ENCODE measurements at regions not wholly inside any gene's neighbourhood (a gene's known extent, or its start where the extent isn't known, plus 50 kb on each side); places are given as distances from the start of the nearest gene placed in this dataset.
"Not testable (repeated sequence)": the region's sequence is repeated elsewhere in the genome, so short reads cannot be mapped to it uniquely, and the experiment has no call there.

DNA sequence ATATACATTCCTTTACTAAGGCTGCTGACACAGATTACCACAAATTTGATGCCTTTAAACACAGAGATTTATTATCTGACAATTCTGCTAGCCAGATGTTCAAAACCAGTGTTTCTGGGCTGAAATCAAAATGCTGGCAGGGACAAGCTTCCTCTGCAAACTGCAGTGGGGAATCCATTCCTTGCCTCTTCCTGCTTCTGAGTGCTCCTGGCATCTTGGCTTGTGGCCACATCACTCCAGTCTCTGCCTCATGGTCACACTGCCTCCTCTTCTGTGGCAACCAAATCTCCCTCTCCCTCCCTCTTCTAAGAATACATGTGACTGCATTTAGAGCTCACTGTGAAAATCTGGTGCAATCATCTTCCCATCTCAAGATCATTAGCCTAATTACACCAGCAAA lies 235.7 kb downstream of the TTC8 start:
- no peak for DNase-seq (ENCODE audit: low read depth in 3 of 3, low spot score in 1 of 3)

DNA sequence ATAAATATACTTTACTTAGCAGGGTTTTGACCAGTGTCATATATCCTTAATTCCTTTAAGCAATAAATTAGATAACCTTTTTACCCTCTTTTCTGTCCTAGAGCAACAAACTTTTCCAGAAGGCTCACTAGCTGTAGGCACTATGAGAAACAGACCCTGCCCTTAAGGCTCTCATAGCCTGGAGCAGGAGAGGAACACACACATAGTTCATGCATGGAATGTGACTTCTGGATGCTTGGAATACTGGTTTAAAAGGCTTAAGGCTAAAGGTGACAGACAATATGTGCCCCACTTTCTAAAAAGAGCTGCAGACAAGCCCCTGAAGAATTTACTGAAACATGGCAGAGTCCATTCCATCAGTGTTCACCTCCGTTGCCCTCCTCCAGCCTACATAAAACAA lies 237.2 kb downstream of the TTC8 start:
- no peak for DNase-seq (ENCODE audit: low read depth in 3 of 3, low spot score in 1 of 3)

GRCh38 chr14:89065879-89066278 lies 241.4 kb downstream of the TTC8 start:
- no peak for DNase-seq (ENCODE audit: low read depth in 3 of 3, low spot score in 1 of 3)

DNA sequence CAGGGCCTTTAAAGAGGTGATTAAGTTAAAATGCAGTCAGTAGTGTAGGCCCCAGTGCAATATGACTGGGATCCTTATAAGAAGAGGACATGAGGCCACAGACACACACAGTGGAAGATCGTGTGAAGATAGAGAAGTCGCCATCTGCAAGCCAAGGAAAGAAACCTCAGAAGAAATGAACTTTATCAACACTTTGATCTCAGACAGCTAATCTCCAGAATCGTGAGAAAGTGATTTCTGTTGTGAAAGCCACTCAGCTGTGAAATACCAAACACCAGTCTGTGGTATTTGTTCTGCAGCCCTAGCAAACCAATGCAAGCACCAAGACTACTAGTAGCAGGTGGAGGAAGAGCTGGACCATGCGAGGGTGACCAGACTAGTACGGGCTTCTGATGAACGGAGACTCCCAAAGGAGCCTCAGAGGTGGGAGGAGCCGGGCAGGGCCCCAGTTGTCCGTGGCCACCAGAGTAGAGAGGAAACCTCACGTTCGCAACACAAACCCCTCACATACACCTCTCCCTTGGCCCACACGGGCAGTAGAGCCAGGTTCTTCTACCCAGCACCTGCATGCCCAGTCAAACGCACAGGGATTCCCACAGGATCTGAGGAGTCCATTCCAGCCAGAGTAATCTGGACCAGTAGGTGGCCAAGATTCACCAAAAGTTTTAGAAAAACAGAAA lies 243.0 kb downstream of the TTC8 start:
- no peak for DNase-seq (ENCODE audit: low read depth in 3 of 3, low spot score in 1 of 3)

DNA sequence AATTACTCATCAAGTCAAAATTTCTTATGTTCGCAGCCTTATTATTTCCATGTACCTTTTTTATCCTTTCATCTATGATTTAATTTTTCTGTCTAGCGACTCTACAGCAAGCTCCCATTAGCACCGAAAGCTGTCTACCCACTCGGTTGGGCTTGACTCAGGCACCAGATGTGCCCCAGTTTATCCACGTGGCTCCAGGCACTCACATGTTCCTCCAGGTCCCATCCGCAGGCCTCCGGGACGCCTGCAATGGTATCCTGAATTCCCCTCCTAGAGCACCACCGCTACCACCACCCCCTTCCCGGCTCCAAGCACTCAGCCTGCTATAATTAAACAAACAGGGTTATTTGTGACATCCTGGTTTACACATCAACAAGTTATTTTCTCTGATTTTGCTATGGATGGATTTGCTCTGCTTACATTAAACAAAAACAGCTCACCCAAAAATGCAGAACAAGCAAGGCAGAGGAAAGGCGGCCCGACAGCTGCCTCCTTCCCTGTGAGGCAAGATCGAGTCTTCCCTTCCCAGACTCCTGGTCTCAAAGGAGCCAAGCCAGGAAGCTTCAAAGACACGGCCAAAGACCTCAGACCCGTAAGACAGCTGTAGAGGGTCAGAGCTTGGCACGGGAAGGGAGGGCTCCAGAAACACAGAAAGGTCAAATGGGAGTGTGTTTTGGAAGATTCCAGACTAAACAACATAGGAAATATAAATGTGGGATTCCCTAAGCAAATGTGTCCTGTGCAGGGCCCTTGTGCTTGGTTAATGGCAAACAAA lies 253.8 kb downstream of the TTC8 start:
- no peak for DNase-seq (ENCODE audit: low read depth in 3 of 3, low spot score in 1 of 3)

GRCh38 chr14:89085231-89085731 lies 260.8 kb downstream of the TTC8 start:
- no peak for DNase-seq (ENCODE audit: low read depth in 3 of 3, low spot score in 1 of 3)

DNA sequence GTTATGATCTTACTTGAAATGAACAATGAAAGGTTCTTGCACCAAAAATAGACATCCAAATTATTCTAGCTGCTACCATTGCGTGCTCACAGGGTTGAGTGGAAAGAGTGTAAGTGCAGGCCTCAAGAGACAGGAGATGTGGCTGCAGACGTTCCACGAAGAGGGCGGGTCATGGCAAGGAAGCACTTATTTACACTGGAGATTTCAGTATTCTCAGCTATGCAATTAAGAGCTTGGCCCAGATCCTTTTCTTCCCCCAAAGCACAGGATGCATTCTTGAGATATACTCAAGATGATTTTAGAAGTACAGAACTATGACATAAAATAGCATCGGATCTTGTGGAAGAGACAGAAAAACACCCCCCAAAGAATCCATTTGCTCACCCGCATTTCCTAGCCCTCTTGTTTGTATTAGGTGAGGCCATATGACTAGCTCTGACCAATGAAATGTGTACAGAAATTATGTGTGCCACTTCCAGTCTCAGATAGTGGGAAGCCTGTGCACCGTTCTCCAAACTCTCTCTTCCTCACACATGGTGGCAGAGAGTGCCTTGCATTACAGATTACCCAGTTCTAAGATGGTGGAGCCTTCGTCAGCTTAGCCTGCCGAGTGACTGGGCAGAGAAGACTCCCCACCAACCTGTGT lies 261.4 kb downstream of the TTC8 start:
- no peak for DNase-seq (ENCODE audit: low read depth in 3 of 3, low spot score in 1 of 3)

- no peak for DNase-seq (ENCODE audit: low read depth in 3 of 3, low spot score in 1 of 3)
Measured at GRCh38 chr14:89088530-89088929, 264.1 kb downstream of the TTC8 start.

DNA sequence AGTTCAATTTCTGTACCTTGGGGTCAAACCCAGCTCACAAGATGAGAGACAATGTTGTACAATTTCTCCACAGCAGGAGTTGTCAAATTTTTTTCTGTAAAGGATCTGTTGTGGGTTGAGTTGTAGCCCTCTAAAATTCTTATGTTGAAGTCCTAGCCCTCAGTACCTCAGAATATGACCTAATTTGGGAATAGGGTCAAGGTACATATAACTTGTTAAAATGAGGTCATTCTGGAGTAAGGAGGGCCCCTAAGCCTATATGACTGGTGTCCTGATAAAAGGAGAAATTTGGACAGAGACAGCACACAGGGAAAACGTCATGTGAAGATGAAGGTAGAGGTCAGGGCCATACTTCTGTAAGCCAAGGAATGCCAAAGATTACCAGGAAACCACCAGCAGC lies 264.9 kb downstream of the TTC8 start:
- DNase-seq (ENCODE audit: low read depth in 3 of 3, low spot score in 1 of 3), result no peak

GRCh38 chr14:89091781-89092180 lies 267.3 kb downstream of the TTC8 start:
- no peak for DNase-seq (ENCODE audit: low read depth in 3 of 3, low spot score in 1 of 3)

DNA sequence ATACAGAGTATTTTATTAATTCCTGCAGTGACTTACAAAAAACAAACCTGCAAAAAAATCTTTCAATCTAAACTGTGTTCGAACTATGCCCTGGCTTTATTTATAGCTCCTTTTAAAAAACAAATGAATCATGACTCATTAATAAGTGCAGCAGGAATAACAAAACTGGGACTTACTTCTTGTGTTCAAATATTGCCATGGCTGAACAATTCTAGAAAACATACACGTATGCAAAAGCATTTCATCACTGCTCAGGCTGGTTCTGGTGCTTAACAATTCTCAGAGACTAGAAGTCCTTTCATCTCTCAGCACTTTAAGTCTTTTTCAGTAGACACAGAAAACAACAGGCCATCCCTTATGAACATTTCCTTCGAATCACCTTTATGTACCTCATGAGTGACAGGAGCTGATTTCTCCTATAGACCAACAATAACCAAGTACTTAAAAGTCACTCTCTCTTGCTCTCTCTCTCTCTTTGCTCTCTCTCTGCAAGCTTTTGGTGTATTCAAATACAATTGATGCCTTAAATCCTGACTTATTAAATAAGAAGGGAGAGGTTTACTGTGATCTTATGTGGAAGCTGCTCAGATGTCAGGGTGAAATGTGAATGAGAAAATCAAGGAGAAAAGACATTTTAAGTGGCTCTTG lies 268.8 kb downstream of the TTC8 start:
- no peak for DNase-seq (ENCODE audit: low read depth in 3 of 3, low spot score in 1 of 3)

GRCh38 chr14:89095036-89095435 lies 270.6 kb downstream of the TTC8 start:
- DNase-seq (ENCODE audit: low read depth in 3 of 3, low spot score in 1 of 3), result no peak

DNA sequence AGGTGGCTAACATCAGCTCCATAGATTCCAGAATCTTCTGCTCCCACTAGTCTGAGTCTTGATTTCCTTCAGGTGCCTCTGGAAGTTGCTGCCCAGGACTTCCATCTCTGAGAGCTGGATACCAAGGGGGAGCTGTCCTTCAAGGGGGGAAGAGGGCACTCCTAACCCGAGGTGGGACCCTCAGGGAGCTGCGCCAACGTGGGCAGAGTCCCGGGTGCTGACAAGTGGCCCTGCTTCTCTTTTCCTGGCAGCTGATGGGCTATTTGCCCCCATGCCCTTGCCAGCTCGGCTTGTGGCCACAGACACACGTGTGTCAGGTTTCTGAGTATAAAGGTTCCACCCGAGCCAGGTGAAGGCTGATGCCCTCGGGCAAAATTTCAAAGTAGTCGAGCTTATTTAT lies 272.5 kb downstream of the TTC8 start:
- no peak for DNase-seq (ENCODE audit: low read depth in 3 of 3, low spot score in 1 of 3)

- no peak for DNase-seq (ENCODE audit: low read depth in 3 of 3, low spot score in 1 of 3)
Measured at GRCh38 chr14:89098254-89098653, 273.8 kb downstream of the TTC8 start.

- DNase-seq (ENCODE audit: low read depth in 3 of 3, low spot score in 1 of 3), result not testable (repeated sequence)
Measured at GRCh38 chr14:89104171-89104817, 279.8 kb downstream of the TTC8 start.

DNA sequence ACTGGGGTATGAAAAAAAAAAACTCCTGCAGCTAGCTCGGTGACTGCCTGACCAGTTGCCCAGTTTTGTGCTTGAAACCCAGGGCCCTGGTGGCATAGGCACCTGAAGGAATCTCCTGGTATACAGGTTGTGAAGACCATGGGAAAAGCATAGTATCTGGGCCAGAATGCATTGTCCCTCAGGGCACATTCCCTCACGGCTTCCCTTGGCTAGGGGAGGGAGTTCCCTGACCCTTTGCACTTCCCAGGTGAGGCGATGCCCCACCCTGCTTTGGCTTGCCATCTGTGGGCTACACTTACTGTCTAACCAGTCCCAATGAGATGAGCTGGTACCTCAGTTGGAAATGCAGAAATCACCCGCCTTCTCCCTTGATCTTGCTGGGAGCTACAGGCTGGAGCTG lies 280.4 kb downstream of the TTC8 start:
- DNase-seq (ENCODE audit: low read depth in 3 of 3, low spot score in 1 of 3), result not testable (repeated sequence)
